HS-5 (cell line): ENCODE measurements at regions not wholly inside any gene's neighbourhood (a gene's known extent, or its start where the extent isn't known, plus 50 kb on each side); places are given as distances from the start of the nearest gene placed in this dataset.

Experiments
- DNase-seq: peaks from one replicate; pipeline ENCODE4 v3.0.0-alpha.2; 2012; ENCODE audit warnings: low read depth

DNA sequence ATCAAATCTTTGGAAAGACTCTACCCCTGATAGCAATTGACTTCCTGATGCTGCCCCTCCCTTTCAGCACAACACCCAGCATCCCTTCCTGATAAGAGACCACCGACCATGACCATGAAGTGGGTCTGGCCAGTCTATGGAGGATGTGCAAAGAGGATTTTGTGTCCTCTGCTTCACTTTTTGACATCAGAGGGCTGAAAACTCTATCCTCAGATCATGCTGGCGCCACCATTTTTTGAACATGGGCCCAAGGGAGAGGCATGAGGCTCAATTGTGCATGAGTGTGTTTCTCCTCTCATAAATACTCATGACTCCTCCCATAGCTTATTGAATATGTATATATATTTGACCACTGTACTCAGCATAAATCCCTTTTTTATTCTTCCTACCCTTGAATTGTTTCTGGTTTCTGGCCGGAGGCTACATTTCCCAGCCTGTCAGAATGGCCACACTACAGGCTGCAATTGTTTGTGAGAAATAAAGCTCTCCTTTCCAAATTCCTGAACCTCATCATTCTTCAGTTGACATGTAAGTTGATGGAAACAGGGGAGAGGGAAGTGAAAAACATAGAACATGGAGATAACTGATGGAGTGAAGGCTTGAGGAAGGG, 314.1 kb downstream of the MYCN start:
- DNase-seq: no peak

DNA sequence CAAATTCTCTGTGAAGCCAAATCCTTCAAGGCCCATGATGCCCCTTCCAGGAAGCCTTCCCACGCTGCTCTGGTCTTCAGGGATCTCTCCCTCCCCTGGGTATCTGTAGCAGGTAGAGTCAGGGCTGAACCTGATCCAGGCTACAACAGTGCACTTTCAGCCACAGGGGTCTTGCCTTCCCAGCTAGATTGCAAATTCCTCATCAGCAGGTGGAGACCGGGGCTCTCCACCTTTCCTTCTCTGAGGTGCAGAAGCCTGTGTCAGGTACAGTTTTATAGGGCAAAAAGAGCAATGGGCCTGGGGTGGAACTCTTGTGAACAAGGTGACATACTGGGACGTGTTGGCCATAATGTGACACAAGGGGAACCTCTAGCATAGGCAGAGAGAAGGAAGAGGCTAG, 312.9 kb downstream of the MYCN start:
- no peak for DNase-seq

DNA sequence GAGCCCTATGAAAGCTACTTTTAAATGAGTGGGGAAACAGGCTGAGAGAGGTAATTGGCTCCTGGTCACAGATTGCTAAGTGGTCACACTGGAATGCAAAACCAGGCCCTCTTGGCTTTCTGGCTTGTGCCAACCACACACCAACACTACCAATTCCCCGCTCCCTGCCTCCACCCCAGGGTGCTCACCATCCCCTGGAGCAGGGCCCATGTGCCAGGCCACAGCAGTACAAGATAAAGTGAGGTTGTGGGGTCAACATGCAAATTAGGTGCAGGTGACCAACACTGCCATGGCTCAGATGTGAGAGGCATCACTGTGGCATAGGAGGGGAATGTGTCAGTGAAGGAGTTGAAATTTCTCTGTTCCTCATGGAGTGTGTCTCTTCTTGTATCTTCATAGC, 312.5 kb downstream of the MYCN start:
- DNase-seq: no peak

DNA sequence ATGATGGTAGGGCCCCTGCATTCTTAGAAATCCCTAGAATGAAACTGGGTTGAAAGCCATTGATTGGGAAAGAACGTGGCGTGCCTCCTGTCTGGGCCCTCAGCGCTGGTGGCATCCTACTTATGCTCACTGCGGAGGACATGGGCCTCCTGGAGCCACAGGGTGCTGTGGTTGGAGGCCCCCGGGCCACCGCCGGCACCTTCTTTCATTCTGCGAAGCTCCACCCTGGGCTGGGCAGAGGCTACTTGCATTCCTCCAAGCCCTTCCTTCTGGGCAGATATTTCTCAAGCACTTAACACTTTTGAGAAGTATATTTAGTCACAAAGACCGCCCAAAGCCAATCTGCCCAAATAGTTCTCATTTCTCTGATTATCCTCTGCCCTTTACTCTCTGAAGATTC, 311.9 kb downstream of the MYCN start:
- DNase-seq: no peak

DNA sequence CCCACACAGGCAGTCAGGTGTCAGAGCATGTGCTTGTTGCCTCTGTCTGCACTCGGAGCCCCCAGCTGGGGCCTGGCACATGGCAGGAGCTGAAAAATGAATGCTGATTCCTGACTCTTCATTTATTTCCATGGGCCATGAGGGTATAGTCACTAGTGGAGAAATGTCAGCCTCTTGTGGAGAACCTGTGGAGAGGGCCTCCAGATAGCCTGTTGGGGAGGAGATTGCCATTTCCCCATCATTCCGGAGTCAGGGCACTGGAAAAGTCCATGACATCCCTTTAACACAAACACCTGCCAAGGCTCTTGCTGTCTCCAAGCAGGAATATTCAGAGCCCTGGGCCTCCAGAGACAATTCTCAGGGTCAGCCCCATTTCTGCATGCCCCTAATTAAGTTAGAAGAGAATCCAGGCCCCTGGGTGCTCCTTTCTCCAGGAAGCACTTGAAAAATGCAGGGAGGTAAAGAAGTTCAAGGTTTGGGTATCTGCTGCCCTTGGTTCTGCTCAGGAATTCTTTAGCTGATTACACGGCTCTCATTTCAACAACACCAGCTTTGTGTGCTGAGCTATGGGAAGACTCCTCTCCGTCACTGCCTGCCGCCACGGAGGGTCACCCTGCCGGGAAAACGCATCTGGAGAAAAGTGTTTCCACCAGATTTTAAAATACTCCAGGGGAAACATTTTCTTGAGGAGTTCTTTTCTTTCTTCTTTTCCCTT, 311.3 kb downstream of the MYCN start:
- DNase-seq: no peak

DNA sequence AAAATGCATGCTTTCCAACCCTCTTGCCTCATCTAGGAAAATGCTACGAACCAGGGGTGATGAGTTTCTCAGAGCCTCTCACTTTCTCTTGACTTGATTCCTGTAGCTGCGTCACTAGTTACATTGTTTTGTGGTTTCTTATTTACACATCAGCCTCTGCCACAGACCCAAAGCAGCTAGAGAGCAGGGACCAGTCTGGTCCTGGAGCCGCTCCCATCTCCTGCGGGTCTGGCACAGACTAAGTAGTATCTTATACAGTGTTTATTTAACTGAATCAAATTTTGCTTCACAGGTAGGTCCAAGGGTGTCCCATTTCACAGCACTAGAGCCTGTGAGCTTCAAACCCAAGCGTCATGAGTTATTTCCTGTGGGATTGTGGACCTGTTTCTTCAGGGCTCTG, 310.5 kb downstream of the MYCN start:
- no peak for DNase-seq

DNA sequence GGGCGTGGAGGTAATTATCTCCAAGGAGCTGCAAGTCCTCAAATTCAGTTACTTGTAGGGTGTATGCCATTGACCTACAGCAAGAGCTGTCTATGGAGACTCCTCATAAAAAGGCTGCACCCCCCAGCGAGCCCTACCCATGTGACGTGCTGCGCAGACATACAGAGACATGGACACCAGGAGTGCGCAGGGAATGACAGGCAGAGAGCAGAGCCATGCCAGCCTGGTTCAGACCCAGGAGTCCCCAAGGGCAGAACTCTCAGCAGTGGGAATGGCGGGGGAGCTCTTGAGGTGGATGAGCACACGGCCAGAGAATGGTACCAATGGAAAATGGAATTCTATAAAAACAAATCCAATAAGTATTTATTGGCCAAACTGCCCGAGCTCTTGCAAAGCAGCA, 310.1 kb downstream of the MYCN start:
- DNase-seq: no peak

DNA sequence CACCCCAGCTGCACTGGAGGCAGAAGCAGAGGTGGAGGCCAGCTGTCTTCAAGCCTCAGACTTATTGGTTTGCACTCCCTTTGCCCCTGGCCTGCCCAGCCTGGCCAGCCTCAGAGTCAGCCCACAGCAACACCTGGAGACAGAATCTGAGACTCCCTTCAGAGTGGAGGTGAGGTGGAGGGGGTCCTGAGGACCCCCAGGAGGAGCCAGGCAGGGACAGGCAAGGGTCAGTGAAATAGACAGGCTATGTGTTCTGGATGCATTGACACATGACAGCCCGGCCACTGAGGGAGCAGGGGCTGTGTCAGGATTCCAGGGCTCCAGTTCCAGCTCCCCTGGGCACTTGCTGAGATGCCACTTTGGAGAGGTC, 309.7 kb downstream of the MYCN start:
- DNase-seq: no peak

DNA sequence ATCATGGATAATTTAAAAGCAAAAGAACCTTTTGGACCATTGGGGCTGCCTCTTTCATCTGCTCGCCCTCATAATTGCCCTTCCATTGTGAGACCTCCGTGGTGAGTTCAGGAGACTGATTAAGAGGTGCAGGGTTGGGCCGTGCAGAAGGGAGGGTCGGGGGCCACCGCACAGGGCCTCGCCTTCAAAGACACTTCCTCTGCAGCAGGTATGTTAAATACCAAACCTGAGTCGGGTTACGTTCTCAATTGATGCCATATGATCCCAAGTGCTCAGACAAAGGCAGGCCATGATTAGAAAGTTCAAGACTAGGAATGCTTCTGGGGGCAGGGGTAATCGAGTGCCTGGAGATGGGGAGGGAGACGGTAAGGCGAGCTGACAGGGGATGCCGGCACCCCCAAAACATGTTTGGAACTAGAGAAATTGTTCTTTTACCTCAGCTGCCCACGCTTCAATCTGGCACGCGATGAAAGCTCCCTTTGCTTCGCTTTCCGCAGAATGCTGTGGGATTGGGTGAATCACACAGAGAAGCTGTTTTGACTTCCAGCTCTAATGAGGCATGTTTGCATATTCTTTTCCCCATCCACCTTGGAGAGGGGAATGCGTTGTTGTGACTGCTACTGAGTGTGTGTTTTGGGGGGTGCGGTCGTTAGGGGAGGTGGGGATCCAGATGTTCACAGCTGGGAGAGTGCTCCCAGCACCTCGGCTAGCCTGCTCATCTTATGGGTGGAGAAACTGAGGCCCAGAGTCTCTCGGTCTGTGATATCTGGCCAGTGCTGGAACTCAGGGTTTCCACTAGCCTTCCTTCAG, 309.1 kb downstream of the MYCN start:
- no peak for DNase-seq

DNA sequence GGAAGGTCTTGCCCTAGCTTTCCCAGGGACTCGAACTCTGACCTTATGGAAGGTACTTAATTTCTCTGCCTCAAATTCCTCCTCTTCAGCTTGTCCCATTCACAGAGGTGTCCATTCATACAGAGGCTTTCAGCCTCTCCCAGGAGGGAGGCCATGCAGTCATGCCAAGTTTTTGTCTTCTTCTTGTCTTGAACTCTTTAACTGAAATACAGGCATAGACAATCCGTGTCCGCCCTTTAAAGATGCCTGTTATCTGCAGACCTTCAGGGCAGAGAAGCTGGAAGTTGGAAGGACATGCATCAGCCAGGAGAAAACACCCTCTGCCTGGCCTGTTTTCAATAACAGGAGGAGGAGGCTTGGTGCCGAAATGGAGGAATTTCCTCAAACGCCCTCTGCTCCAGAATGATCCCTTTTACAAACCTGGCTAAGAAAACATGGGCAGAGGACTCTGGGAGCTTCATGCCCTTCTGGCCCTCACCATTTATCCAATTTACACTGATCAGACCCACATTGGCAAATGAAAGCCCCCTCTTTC, 308.3 kb downstream of the MYCN start:
- no peak for DNase-seq

DNA sequence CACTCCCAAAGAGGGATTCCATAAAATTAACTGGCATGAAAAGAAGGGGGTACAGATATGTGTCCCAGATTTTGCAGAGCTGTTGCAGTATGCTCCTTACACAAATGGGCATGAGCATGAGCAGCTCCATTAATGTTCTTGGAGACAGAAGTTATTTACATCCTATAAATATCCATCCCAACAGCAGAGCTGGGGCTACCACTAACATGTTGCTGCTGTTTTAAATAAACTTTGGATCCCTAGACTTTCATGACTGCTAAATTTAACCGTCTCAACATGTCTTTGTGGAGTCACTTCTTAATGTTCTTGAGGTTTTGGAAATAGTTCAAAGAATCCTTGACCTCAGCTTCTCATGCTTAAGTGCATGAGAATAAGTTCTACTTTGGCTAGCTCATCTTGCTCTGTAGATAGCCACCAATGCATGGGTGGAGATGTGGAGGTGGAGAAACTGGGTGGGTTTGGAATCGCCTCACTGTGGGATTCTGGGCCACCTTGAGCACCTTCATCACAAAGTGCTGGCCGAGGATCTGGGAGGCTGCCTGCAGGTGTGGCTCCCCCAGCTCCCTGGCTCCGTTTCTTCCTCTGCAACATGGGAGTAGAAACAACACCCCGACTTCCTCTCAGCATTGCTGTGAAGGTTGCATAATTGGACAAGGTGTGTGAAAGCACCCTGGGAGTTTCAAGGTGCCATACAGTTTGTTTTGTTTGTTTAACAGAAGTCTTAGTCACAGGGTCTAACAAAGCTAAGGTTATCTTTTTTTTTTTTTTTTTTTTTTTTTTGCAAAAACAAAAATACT, 307.2 kb downstream of the MYCN start:
- no peak for DNase-seq

DNA sequence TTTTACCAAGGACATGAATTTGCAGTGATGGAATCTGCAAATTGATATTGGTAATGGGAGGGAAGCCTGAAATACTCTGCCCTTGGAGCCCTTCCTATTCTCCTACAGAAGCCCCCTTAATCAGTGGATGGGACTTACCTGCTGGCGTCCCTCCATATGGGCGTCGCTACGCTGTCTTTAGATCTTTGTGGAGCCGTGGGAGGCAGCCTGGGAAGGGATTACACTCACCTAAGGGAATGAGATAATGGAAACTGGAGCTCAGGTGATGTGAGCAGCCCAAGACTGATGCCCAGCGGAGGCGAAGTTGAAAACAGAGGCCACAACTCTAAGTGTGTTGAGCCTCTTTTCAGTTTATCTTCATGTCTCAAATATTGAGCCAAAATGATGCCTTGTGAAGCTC, 306.6 kb downstream of the MYCN start:
- DNase-seq: no peak

DNA sequence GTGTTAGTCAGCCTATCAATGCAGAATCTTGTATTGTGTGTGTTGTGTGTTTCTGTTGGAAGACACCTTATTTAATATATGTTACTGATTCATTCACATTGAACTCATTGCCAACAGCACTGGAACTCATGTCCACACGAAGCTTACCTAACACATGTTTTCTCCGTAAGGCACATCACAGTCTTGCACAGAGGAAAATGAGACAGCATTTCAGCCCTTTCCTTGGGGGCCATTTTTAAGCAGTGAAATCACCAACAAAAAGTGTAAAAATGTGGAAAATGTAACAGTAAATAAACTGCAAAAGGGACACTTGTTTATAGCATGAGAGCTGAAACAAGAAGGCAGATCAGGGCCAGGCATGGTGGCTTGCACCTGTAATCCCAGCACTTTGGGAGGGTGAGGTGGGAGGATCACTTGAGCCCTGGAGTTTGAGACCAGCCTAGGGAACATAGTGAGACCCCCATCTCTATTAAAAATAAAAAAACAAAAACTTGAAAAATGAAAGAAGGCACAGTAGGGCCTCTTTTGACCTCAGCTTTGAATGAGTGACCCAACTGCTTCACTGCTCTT, 306.0 kb downstream of the MYCN start:
- no peak for DNase-seq

DNA sequence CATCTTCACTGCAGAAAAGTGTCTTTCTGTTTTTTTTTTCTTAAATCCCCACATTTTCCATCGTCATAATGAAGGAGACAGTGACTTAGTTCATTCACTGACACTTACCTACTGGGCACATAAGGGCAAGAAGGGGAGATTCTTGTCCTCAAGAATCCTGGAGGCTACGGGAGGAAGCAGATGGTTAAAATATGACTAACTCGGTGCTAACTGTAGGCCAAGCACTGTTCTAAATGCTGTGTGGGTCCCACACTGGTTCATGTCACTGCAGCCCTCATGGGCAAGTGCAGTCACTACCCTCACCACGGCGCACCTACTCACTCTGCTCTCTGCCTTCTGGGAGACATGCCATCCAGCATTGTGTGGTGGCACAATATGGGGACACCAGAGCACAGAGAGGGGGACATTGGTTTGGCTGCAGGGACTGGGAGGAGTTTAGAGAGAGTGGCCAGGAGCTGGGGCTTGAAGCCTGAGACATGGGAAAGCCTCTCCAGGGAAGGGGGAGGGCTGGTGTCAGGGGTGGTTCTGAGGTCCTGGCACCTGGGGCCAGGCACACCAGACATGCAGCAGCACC, 305.2 kb downstream of the MYCN start:
- no peak for DNase-seq

DNA sequence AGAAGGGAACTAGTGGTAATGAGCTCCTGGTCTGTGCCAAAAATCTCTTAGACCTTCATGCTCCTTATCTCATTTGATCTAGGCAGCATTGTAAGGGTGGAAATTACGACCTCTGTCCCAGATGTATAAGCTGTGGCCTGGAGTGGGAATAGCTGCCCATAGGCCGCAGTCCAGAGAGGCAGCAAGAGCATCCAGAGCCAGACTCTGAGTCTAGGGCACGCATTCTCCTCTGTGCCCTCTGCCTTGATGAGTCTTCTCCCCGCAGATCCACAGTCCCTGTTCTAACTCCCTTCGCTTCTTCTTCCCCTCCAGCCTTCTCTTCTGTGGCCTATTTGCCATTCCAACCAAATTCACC, 304.6 kb downstream of the MYCN start:
- no peak for DNase-seq

DNA sequence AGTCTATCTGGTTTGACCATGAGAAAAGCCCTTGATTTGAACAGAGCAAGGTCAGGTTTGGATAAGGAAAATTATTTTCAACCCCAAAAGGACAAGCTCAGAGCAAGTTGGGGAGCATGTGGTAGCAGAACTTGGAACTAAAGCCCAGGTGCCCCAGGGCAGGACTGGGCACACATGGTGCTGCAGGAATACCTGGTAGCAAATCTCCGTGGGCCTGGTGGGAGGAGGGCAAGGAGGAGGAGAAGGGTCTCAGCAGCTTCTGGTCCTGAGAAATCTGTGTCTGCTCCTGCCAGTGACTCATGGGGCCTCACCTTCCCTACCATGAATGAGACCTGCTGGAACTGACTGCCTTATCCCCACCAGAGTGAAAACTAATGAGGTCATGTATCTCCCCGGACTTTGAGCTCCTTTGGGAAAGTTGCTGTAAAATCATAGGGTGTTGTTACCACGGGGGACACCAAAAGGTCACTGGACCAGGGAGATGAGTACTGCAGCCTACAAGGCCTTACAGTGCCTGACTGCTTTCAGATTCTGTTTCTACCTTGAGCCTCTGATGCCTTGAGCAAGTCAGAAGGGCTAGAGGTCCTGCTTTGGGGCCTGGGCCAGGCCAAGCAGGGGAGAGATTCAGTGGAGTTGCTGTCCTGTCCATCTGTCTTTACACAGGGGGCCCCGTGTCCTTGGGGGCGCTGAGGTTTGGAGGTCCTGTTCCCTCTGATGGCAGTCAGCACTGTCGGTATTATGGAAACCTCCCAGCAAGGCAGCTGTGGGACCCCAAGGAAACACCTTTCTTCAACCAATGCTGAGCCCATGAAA, 304.0 kb downstream of the MYCN start:
- DNase-seq: no peak

DNA sequence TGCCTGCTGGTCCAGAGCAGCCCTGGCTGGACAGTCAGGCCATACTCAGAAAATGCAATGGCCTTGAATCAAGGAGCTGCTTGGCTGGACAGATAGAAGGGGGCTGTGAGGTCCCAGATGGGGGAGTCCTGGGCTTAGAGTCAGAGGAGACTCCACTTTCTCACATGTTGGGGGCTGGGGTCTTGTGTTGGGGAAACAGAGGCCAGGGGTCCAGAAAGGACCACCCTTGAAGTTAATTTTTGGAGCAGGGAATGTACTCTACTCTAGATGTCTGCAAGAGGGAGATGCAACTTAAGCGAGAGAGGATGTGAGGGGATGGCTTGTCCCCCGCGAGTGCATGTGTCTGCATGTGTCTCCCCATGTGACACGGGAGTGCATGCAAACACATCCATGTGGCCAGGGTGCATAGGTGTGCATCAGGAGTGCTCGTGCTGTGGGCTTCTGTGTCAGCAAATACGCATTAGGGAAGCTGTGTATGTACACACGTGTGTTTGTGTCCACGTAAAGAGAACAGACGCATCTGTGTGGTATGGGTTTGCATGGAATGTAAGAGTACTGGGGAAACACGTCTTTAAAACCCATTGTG, 303.2 kb downstream of the MYCN start:
- no peak for DNase-seq

DNA sequence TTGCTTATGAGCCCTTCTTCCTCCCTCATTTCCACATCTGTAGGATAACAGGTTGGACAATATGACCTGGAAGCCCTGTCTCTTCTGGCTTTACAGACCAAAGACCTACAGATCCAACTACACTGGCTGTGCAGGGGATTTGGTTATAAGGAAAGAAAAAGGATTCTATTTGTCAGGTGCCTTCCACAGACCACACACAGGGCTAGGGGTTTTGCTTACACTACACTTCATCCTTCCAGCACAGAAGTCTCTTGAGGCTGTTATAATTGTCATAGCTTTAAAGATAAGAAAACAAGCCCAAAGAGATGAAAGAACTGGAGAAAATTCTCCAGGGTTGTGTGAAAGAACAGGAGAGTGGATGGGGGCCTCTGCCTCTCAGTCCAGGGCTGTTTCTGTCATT, 302.6 kb downstream of the MYCN start:
- DNase-seq: no peak

DNA sequence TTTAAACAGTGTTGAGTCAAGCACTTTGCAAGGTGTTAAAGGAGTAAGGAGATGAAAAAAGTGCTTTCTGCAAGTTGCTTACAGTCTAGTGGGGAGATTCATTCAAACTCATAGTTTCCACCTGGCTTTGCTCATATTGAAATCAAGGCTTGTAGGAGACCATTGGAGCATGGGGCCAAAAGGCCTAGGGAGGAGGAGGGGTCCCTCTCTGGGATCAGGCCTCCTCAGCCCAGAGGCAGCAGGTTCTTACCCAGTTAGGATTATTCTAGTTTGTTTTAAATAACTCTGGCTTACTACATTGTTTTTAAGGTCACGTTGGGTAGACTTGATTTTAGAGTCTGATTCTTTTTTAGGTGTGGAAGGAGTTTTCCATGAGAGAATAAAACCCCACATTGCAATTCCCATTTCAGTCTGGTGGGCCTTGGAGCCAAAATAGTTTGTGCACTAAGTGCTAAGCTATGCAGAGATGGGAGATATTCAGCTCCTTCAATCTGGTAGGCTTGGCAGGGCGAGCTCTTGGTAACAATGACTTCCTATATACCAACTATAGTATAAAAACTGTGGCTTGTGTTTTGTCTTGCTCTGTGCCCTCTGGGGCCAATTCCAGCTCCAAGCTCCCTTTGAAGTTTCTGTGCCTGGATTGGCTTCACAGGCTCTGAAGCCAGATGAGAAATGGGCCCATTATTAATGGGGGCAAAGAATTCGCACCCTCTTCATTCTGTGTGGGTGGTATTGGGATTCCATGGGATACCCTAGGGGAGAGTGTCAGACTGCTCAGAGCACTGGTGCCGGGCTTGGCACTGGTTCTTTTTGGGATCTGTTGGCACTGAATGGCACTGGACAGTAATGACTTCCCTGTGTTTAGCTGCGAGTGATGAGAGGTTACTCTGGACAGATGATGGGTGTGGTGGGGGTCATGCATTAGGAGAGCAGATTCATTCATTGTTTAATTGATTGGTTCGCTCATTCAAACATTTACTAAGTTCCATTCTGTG, 301.1 kb downstream of the MYCN start:
- DNase-seq: no peak
